ENCODE measurements at regions not wholly inside any gene's neighbourhood (a gene's known extent, or its start where the extent isn't known, plus 50 kb on each side); places are given as distances from the start of the nearest gene placed in this dataset.
"Not testable (repeated sequence)": the region's sequence is repeated elsewhere in the genome, so short reads cannot be mapped to it uniquely, and the experiment has no call there.

GRCh38 chr4:8972635-8973034, 101.0 kb upstream of the HMX1 start:
- DNase-seq (ENCODE audit: low spot score), result not testable (repeated sequence)

GRCh38 chr4:8965896-8966295, 94.3 kb upstream of the HMX1 start:
- not testable (repeated sequence) for DNase-seq (ENCODE audit: low spot score)

- not testable (repeated sequence) for DNase-seq (ENCODE audit: low spot score)
Measured at GRCh38 chr4:8964201-8964788, 92.7 kb upstream of the HMX1 start.

GRCh38 chr4:8963533-8963932, 91.9 kb upstream of the HMX1 start:
- DNase-seq (ENCODE audit: low spot score), result not testable (repeated sequence)

GRCh38 chr4:8961343-8961742, 89.7 kb upstream of the HMX1 start:
- not testable (repeated sequence) for DNase-seq (ENCODE audit: low spot score)

GRCh38 chr4:8959471-8959870, 87.8 kb upstream of the HMX1 start:
- not testable (repeated sequence) for DNase-seq (ENCODE audit: low spot score)

GRCh38 chr4:8954001-8954400, 82.4 kb upstream of the HMX1 start:
- DNase-seq (ENCODE audit: low spot score), result not testable (repeated sequence)

- DNase-seq (ENCODE audit: low spot score), result not testable (repeated sequence)
Measured at GRCh38 chr4:8952791-8953190, 81.2 kb upstream of the HMX1 start.

- DNase-seq (ENCODE audit: low spot score), result not testable (repeated sequence)
Measured at GRCh38 chr4:8952109-8952508, 80.5 kb upstream of the HMX1 start.

GRCh38 chr4:8945506-8945905, 73.9 kb upstream of the HMX1 start:
- not testable (repeated sequence) for DNase-seq (ENCODE audit: low spot score)

- not testable (repeated sequence) for DNase-seq (ENCODE audit: low spot score)
Measured at GRCh38 chr4:8943367-8943766, 71.7 kb upstream of the HMX1 start.

GRCh38 chr4:8942088-8942487, 70.4 kb upstream of the HMX1 start:
- DNase-seq (ENCODE audit: low spot score), result not testable (repeated sequence)

GRCh38 chr4:8941492-8941805, 69.8 kb upstream of the HMX1 start:
- not testable (repeated sequence) for DNase-seq (ENCODE audit: low spot score)

- DNase-seq (ENCODE audit: low spot score), result no peak
Measured at GRCh38 chr4:8940792-8941491, 69.3 kb upstream of the HMX1 start.

GRCh38 chr4:8939840-8940742, 68.5 kb upstream of the HMX1 start:
- no peak for DNase-seq (ENCODE audit: low spot score)

- no peak for DNase-seq (ENCODE audit: low spot score)
Measured at GRCh38 chr4:8939160-8939839, 67.7 kb upstream of the HMX1 start.

GRCh38 chr4:8938623-8939022, 67.0 kb upstream of the HMX1 start:
- DNase-seq (ENCODE audit: low spot score), result no peak

- DNase-seq (ENCODE audit: low spot score), result no peak
Measured at GRCh38 chr4:8938137-8938536, 66.5 kb upstream of the HMX1 start.

- DNase-seq (ENCODE audit: low spot score), result no peak
Measured at GRCh38 chr4:8932884-8933283, 61.2 kb upstream of the HMX1 start.

GRCh38 chr4:8928074-8928473, 56.4 kb upstream of the HMX1 start:
- DNase-seq (ENCODE audit: low spot score), result no peak

GRCh38 chr4:8922481-8922880, 50.8 kb upstream of the HMX1 start:
- peak; percentile 0 for DNase-seq (ENCODE audit: low spot score)

GRCh38 chr4:8921465-8921864, 49.8 kb upstream of the HMX1 start:
- DNase-seq (ENCODE audit: low spot score), result peak; percentile 1

All from AG08395 (cell line).